NCI-H2081 treated with DMSO at 0.1 percent for 48 hours (cell line): ENCODE measurements at regions not wholly inside any gene's neighbourhood (a gene's known extent, or its start where the extent isn't known, plus 50 kb on each side); places are given as distances from the start of the nearest gene placed in this dataset.

Experiments
- DNase-seq: peaks from one replicate; lab custom pipeline; 2025; lab: John Stamatoyannopoulos, UW

DNA sequence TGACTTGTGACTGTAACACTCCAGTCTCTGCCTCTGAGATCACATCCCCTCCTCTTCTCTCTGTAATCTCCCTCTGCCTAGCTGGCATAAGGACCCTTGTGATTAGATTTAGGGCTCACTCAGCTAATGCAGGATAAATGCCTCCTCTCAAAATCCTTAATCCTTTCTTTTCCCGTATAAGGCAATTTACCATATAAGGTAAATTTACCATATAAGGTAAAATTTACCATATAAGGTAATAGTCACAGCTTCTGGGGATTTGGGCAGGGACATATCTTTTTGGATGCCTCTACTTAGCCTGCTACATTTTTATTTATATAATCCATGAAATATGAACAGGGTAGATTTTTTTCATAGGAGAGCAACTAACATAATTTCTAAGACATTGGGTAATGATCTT, 318.0 kb upstream of the PUM3 start:
- no peak for DNase-seq

DNA sequence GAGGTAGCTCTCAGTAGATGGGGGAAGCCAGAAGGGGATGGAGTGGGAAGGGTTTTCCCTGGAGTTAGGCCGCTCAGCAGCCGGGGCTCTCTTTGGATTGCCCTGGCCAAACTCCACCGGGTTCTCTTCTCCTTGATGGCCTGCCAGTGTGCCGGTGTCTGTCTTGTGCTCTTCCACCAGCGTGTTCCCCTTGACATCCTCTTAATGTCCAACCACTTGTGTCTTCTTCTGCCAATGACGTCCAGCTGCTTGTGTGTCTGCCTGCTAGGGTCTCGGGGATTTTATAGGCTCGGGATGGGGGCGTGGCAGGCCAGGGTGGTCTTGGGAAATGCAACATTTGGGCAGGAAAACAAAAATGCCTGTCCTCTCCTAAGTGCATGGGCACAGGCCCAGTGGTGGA, 313.1 kb upstream of the PUM3 start:
- DNase-seq: no peak

DNA sequence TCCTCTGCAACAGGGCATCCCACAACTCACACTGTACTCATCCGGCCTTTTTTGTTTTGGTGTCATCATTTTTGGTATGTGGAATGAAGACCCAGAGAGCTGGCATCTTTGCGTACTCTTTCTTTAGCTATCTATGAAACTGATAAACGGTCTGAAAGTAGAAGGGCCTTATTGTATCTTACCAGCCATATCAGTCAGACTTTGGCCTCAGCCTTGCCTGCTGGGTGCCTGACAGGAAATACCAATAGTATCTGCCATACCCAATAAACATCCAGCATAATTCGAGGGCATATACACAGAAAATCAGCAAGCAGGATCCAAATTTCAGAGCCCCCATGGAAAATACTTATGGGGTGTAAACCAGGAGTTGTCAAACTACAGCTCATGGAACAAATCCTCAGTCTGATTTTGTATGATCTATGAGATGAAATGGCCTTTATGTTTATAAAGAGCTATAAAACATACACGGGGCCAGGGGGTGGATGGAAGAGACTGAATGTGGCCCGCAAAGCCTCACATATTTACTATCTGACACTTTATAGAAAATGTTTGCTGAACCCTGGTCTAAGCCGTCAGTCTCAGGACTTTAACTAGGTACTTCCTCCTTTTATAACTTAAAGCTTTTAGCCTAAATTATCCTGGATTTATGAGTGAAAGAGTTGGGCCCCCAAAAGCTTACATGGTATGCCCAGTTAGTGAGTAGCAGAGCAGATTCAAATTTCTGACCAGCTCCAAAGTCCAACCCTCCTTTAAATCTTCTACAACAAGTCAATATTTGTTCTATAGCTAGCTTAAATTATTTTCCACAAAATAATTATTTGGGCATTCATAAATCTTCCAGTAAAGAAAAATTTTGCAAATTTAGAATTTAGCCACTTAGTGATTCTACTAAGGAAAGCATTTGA, 308.0 kb upstream of the PUM3 start:
- no peak for DNase-seq

DNA sequence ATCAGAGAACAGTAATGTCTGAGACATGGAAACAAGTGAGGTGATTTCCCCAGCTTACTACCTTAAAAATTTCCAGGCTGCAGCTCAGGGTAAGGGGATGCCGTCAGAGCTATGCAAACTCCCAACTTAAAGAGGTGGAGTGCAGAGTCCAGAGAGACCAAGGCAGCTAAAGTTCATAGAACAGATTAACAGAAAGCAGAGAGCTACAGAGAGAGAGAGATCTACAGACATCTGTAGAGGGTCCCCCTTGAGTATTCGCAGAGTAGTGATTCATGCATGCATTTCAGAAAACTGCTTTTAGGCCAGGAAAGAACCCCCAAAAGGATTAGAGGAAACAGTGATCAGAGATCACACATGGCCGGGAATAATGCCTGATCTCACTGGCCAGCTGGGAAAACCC, 306.2 kb upstream of the PUM3 start:
- no peak for DNase-seq

DNA sequence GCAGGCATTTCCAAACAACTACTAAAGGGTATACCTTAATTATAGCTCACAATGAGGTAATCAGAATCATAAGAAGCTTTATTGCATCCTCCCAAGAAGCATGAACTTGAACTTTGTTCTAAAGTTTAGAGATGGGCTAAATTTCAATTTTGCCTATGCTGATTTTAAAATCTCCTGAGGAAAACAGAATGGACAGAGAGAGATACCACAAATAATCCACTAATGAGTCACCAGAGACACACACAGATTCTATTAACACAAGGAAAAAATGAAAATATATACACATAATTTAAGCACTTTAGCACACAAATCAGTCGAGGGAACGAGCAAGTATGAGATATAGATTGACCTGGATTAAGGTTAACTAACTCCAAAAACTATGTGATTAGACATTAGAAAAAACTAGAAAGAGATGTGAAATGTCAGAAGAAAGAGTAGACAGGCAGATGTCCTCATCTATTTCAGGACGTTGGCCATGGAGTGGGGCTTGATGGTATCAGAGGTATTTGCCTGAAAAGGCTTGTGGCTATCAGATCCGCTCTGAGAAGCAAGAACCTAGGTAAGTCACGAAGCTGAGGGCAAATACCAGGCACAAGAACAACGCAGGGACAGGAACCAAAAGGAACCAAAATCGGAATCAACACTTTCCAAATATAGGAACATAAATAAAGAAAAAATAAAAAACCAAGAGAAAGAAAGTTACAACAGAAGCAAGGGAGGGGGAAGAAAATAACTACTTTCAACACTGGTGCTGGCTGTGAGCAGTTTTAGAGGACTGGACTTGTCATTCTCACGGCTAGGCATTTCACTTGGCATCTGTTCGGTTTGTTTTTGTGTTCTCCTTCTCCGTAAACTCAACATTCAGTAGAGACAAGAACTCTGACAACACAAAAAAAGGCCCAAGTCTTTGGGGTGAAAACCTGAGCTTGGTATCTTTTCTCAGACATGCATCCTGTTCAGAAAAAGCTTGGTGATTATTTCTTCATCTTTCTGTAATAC, 294.6 kb upstream of the PUM3 start:
- DNase-seq: no peak

DNA sequence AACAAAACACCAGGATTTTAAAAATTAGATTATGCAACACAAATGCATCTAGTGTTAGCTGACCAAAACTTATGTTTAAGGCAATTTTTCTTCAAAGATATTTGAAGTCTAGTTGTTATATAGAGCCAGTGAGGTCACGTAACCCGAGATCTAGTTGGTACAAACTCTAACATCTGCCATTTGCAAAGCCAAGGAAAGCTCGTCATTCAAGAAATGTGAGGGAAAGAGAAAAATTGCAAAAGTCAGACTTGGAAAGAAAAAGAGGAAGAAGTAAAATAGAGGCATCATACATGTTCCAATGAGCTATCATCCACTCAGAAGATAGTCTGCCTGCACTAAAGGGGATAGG, 293.4 kb upstream of the PUM3 start:
- no peak for DNase-seq

DNA sequence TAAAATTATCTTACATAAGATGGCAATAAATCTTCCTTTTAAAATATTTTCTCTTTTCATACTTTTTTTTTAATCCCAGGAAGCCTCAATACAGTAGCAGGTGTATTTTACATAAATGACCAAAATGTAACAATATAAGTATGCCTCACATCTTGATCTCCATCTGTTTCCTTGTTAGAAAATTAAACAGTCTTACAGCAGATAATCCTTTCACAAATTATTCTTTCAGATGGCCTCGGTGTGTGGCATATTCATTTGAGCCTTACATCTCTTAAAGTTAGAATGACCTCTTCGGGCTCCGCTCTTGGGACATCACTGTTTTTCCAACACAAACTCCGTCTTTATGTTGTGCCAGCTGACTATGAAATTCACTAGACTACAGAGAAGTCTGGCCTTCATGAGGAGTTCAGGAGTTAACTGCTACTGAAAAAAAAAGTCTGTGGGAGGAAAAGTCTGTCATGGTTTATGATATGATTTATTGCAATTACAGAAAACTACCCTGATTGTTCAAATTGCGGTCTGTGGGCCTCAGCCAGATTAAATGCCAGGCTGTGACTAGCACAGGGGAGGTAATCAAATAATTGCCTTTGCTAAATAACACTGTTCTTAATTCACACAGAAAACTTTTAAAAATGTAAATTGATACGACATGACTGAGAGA, 292.9 kb upstream of the PUM3 start:
- DNase-seq: no peak

DNA sequence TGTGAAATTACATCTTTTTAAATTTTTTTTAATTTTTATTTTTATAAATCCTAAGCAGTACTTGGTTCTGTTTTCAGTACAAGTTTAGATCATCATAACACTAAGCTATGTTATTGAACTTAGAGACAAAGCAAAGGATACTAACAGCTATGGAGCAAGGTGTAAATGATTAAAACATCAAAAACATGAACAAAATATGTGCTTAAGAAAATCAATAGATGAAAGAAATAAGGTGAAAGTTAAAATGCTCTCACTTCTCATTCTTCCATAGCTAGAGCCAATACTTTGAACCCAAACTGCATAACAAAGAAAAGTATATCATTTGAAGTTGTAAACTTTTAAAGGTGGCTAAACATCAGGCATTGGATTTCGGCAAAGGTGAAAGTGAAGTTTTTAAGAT, 292.3 kb upstream of the PUM3 start:
- DNase-seq: no peak

DNA sequence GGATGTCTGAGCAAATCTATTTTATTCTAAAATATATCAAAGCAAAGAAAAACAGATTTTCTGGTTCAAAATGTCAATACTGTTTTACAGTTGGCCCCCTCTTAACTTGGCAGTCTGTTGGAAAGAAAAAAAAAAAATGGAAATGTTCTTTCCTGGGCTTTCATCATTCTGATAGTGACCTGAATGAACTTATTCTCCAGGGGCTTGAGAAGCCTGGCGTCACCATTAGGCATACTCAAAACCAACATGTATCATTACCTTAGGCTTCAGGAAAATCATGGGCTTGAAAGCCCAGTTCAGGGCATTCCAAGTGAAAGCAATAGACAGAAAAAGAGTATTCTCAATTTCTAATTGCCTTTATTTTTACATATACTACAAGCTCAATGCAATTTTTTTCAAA, 283.7 kb upstream of the PUM3 start:
- no peak for DNase-seq

DNA sequence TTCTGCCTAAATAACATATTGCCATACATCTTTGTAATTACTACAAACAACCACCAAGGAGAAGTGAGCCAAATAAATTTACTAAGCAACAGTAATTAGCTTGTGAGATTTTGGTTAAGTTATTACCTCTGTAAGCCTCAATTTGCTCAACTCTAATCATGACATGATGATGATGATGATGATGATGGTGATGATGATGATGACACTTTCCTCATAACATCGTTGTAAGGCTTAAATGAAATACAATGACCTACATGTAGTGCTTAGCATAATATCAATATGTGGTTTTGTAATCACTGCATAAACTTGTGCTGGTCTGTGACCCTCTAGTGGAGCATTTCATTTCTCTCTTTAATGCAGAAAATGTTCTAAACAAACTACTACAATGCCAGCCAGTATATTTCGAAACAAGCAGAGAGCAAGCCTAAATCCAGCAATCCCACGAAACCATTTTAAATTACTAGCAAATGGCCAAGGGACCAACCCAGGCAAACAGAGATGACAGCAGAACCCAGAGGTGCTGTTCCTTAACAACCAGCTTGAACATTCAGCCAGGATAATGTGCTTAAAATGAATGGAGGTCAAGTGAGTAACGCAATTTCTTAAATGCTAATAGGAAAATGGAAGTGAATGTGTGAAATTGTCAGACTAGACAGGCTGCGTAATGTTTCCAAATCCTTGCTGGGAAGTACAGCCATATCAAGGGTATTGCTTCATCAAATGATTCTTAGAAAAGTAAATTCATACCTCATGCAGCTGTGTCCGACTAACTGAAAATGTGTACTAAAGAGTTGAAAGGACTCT, 281.9 kb upstream of the PUM3 start:
- no peak for DNase-seq

DNA sequence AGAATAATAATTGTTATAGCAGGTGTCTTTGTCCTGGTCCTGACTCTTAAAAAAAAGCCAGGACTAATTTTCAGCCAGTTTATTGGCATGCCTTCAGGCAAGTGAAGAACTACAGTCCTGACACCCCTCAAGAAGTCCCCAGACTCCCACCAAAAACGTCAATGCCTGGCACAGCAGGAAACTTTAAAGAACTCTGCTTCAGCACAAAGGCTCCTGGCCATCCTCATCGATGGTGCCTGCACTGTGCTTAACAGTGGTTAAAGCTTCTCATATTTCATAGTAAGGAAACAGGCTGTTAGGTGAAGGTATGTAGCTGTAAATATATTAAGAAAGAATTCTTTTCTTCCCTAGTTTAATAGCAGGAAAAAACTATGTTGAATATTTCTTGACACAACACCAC, 280.1 kb upstream of the PUM3 start:
- DNase-seq: no peak

DNA sequence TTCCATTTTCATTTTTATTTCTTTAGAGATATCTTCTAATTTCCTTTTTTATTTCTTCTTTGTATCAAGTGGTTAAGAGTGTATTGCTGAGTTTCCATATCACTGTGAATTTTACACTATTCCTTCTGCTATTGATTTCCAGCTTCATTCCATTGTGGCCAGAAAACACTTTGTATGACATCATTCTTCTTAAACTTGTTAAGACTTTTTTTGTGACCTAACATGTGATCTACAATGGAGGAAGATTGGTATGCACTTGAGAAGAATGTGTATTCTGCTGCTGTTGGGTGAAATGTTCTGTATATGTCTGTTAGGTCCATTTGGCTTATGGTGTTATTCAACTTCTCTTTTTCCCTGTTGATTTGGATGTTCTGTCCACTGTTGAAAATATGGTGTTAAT, 274.2 kb upstream of the PUM3 start:
- DNase-seq: no peak

DNA sequence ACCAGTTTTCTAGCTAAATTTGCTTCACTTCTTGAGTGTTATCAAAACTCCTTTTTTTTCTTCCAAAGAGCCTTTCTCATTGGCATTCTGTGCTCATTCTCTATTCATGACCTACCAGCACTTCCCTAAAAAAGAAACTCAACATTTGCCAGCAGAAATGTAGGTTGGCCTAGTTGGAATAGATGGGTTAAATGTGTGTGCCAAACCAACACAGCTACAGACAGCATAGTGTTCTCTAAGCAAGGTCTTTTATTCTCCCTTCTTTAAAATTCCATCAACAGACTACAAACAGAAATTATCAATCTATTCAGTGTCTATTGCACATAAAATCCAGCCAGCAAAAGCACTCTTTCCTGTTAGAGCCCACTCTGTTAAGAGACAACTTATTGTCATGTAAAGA, 255.8 kb upstream of the PUM3 start:
- DNase-seq: no peak

DNA sequence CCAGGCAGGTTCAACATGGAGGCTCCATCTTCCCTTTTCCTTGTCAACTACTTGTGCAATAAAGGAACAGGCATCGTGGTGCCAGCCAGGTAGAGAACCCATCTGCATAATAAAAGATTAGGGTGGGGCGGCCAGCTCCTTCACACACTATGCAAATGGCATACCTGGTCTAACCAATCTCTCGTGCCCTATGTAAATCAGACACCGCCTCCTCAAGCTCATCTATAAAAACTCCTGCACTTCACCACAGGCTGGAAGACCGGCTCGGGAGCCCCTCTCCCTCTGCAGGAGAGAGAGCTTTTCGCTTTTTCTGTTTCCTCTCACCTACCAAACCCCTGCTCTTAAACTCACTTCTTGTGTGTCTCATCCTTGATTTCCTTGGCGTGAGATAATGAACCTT, 244.3 kb upstream of the PUM3 start:
- DNase-seq: no peak

DNA sequence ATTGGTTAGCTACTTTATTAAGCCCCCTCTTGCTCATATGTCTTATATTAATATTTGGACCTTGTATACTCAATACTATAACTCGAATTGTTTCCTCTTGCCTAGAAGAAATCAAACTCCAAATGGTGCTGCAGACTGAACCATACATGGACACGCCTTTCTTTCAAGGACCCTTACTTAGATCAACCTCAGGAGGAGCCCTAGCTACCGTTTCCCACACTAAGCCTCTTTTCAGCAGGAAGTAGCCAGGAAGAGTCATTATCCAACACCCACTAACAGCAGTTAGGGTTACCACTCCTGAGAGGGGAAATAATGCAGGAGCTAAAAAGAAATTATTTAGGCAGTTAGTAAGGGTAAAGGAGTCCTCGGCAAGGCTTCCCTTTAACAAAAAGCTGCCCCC, 243.8 kb upstream of the PUM3 start:
- no peak for DNase-seq

DNA sequence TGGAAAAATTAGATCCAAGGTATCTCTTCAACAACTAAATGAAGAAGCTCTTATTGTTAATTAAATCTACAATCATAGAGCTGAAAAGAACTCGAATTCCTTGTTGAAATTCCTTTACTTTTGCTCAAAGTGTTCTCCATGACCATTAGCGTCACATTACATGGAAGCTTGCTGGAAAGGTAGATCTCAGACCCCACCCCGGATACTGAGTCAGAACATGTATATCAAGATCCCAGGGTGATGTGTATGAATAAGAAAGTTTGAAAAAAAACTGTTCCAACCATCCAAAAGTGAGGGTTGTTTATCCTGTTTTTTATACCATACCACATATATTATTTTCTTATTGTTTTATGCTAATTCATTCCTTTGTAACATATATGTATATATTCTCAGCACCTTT, 237.1 kb upstream of the PUM3 start:
- no peak for DNase-seq

DNA sequence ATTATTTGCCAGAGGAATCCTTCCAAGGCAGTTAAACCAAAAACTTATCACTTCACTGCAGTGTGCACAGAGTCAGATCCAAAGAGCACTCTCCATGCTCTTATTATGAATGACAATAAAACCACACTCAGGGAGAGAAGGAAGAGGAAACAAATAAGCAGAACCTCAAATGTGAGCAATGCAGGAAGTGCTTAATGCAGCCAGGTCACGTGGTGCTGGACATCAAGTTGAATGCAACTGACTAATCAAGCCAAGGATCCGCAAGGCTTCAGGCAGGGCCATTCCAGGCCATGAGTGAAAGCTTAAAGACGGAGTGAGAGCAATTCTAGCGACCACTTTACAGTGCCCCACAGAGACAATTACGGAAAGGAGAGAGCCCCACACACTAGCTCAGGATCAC, 230.4 kb upstream of the PUM3 start:
- DNase-seq: no peak

DNA sequence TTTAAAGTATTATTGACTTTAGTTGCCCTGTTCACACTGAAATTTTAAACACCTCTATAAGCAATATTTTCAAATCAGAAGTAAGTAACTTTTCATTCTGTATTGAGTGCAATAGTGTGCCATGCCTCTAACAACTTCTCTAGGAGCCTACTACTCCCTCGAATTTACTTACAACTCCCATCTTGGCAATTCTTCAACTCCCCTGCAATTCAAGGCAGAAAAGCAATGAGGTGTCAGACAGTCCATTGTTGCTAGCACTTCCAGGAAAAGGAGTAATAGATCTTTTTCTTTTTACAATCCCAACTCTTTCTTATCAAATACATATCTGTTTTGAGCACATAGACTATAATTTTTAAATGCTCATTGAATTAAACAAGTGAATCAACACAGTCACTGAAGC, 222.7 kb upstream of the PUM3 start:
- no peak for DNase-seq

DNA sequence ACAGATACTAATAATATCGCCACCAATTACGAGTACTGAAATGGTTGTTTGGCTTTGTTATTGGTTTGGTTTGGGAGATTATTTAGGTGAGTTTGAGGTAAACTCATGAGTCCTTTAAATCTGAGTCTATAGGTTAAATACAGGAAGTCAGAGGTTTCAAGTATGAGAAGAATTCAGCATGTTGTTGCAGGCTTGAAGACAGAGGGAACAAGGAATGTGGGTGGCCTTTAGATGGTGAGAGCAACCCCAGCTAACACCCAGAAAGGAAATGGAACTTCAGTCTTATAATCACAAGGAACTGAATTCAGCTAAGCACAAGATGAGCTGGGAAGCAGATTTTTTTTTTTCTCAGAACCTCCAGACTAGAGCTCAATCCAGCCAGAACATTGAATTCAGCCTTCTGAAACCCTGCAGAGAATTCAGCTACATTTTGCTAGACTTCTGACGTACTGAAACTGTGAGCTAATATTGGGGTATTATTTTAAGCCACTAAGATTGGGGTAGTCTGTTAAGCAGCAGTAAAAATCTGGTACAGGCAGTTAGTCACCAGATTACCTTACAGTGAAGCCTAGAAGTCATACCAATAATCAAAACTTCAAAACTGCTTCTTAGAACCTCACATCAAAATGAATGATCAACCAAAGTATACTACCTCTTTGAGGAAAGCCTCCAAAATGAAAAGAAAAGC, 216.0 kb upstream of the PUM3 start:
- DNase-seq: no peak

DNA sequence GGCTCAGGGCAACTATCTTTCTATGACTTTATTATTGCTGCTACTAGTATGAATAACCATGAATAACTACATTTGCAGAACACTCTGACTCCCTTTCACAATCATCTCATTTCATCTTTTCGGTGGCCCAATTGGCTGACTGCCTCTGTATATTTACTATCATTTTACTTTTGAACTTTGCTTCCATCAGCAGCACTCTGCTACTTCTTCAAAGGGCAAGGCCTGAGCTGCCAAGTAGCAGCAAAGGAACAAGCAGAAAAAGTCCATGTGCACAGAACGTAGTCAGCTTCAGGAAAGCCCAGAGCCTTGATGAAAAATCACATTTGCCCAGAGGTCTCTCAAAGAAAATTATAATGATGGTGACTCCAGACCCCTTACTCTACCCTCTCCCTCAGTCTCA, 214.5 kb upstream of the PUM3 start:
- no peak for DNase-seq

DNA sequence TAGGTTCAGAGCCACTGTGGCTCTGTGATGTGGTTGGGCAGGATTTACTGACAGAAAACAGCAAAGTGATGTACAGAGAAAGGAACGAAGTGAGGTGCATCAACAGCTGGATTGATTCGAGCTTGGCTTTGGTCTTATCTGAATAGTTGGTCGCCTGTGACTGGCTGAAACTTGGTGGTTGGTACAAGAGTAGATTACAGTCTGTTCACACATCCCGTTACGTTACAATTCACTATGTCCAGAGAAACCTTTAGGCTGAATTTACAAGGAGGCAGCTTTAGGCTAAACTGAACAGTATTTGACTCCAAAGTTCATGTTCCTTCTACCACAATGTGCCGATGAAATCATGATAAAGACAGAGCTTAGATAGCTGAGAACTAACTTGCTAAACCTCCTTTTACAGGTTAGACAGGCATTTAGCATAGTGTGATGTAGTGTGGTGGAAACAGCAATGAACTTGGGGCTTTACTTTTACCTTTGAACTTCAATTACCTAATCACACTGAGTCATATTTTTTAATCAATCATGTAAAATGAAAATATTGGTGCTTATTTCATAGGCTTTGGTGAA, 210.2 kb upstream of the PUM3 start:
- DNase-seq: no peak
